ENCODE measurements at regions not wholly inside any gene's neighbourhood (a gene's known extent, or its start where the extent isn't known, plus 50 kb on each side); places are given as distances from the start of the nearest gene placed in this dataset.

DNA sequence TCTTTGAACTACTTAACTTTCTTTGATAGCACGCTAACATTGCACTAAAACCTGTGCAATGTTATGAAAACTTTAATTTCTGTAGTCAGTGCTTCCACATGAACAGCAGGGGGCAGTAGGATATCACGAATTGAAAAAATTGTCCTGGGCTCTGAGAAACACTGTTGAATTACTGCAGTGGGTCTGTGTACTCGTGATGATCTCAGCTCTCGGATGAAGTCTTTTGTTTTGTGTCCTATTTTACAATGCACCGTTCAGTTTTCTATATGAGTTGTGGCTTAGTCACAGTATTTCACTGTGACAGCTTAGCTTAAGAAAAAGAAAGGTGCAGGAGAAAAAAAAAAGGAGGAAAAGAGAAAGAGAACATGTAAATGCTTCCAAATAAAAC, 141.3 kb upstream of the CCDC54 start:
- DNase-seq (ENCODE audit: low read depth, low spot score): peak; percentile 92
- in situ Hi-C loops (cut with HindIII; ENCODE audit: low sequenced_read_pairs): no loop called here
- peak; percentile 76 for TF ChIP-seq CTCF (IDR thresholded peaks at IDR 0.05; ENCODE audit: low read depth, low read length)
- H3K4me3 ChIP-seq (ENCODE audit: low read depth, low read length): peak overlapping the region; percentile 44

DNA sequence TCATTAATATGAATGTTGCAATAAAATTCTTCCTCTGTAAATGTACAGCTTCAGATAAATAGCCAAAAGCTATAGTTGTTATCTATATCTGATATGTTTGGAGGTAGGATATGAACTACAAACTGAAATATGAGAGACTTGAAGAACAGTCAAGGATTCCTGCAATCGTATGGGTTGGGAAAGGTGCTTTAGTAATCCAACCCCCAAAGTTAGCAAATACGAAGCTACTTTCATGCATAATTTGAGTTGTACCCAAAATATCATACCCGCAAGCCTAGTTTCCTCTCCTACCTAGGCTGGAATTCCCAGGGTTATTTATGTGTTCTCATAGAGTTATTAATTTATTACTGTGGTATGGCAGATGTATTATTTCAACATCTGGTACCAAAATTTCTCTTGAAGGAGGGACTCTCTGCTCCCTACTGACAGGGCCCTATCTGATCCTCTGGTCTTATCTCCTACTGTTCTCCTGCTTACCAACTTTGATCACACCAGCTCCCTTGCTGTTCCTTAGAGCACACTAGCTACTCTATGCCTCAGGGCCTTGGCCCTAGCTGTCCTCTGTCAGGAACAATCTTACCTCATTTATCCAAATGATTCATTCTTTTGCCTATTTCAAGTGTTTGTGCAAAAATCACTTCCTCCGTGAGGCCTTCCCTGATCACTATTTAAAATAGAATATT, 140.4 kb upstream of the CCDC54 start:
- H3K4me3 ChIP-seq (ENCODE audit: low read depth, low read length): no peak overlapping the region
- no peak for TF ChIP-seq CTCF (IDR thresholded peaks at IDR 0.05; ENCODE audit: low read depth, low read length)
- DNase-seq (ENCODE audit: low read depth, low spot score): no peak
- in situ Hi-C loops (cut with HindIII; ENCODE audit: low sequenced_read_pairs): no loop called here

DNA sequence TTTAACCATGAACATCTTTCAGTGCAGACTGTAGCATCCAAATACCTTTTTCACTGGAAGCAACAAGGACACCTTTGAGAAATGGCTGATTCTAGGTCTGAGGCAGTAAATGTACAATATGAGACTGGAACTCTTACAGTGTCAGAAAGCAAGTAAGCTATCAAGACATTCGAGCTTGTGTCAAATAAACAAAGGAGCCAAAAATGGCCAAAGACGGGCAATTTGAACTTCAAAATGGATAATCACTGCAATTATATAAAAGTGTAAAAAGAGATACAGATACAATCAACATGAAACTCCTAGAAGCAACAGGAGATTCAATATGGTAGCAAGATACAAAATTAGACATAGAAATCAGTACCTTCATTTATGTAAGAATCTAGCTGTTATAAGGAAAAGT, 138.5 kb upstream of the CCDC54 start:
- TF ChIP-seq CTCF (IDR thresholded peaks at IDR 0.05; ENCODE audit: low read depth, low read length): no peak
- no peak for DNase-seq (ENCODE audit: low read depth, low spot score)
- in situ Hi-C loops (cut with HindIII; ENCODE audit: low sequenced_read_pairs): no loop called here
- no peak overlapping the region for H3K4me3 ChIP-seq (ENCODE audit: low read depth, low read length)

DNA sequence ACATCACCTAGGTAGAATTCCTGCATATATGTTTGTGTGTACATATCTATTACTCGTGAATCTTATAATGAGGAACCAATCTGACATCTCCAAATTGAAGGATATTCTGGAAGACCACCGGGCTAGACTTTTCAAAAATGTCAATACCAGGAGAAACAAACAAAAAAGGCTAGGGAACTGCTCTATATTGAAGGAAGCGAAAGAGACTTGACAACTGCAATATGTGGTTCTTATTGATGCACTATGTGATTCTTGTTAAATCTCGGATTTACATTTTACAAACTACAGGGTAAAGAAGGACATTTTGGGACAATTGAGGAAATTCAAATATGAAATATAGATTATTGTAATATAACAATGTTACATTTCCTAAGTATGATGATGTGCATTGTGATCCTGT, 137.5 kb upstream of the CCDC54 start:
- no peak for DNase-seq (ENCODE audit: low read depth, low spot score)
- no peak for TF ChIP-seq CTCF (IDR thresholded peaks at IDR 0.05; ENCODE audit: low read depth, low read length)
- peak overlapping the region; percentile 97 for H3K4me3 ChIP-seq (ENCODE audit: low read depth, low read length)
- in situ Hi-C loops (cut with HindIII; ENCODE audit: low sequenced_read_pairs): no loop called here

DNA sequence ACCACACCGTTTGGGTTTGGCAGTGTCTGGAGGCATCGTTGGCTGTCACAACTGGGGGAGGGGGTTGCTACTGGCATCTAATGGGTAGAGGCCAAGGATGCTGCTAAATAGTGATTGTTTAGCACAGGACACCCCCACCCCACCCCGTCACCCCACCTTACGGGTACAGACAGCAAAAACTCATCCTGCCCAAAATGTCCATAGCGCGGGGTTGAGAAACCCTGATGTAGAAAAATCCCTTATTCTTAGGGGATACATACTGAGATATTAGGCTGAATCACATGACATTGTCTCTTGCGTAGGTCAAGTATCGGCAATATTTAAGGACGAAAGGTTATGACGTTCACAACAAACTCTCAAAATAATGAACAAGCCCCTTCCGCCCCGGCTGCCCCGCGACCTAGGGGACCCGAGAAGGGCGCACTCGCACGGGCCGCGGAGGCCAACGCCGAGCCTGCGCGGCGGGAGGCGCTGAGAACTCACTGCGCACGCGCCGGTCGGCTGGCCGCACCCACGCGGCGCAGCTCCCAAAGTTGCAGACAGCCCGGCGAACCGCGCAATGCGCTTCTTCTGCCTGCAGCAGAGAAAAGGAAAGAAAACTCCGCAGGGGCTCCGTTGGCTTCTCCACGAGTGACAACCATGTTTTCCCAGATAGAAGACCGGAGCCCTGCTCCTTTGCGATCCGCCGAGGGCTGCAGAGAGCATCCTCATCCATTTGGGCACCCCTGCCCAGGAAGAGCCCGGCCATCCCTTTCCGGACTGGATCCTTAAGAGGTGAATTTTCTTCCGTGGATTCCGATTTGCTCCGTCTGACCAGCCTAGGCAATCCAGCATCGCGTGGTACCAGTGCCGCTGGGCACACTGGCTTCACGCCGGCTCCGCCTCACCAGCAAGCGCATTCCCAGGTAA, 136.8 kb upstream of the CCDC54 start:
- peak; percentile 81 for DNase-seq (ENCODE audit: low read depth, low spot score)

DNA sequence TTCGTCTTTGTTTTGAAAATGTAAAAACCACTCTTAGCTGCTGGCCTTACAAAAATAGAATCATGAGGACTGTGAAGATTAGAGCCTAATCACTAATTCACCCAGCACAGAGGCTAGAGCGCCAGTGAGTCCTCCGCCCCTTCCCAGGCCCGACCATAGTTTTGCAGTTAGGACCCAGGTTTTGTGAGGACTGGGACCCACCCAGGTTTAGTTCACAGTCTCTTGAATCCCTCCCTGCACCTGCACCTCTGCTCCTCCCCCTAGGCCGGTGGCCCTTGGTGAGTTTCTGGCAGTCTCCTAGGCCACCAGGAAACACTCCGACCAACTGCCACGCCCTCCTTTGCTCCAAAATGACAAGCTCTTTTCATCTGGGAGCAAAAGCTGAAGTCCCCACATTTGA, 136.0 kb upstream of the CCDC54 start:
- peak; percentile 47 for DNase-seq (ENCODE audit: low read depth, low spot score)
- H3K4me3 ChIP-seq (ENCODE audit: low read depth, low read length): peak overlapping the region; percentile 97
- in situ Hi-C loops (cut with HindIII; ENCODE audit: low sequenced_read_pairs): no loop called here
- no peak for TF ChIP-seq CTCF (IDR thresholded peaks at IDR 0.05; ENCODE audit: low read depth, low read length)

More for the DNA sequence above, 136.8 kb upstream of the CCDC54 start:
- peak overlapping the region; percentile 97 for H3K4me3 ChIP-seq (ENCODE audit: low read depth, low read length)
- TF ChIP-seq CTCF (IDR thresholded peaks at IDR 0.05; ENCODE audit: low read depth, low read length): no peak
- in situ Hi-C loops (cut with HindIII; ENCODE audit: low sequenced_read_pairs): no loop called here
